ENCODE measurements at regions not wholly inside any gene's neighbourhood (a gene's known extent, or its start where the extent isn't known, plus 50 kb on each side); places are given as distances from the start of the nearest gene placed in this dataset.

DNA sequence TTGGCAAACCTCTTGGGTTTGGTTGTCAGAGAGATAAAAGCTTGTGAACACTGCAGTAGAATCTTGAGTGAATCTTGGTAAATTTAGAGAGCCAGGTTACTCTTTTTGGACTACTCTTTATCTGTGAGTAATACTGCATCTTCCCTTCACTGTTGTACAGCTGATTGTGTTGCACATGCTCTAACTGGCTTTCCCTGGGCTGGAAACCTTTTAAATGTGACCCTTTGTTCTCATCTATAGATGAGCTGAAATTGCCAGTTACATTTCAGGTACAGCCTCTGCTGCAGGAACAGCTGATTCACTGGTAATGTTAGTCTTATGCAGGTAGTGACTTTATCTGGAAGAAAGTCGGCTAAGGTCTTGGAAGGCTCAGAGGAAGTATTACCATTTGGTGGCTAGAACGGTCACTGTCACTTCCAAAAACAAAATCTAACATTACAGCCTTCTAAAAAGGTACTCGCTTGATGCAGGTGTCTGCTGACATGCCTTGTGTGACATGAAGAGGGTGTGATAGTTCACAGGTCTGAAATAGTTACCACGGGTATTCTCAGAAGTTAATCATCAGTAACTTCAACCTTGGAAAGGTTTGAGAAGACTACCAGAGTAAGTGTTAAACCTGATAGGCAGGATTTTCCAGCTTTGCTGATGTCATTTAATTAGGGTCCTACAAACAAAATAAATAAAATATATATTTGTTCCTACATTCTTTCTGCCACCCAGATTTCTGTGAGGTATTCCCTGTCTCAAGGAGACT is 851.1 kb downstream of the SLC4A3 start:
- TF ChIP-seq EP300 (IDR thresholded peaks at IDR 0.05) (no peak), POLR2A (IDR thresholded peaks at IDR 0.05) (no peak), POLR2AphosphoS5 (IDR thresholded peaks at IDR 0.05) (no peak)
- TF ChIP-seq, protein P1, sequence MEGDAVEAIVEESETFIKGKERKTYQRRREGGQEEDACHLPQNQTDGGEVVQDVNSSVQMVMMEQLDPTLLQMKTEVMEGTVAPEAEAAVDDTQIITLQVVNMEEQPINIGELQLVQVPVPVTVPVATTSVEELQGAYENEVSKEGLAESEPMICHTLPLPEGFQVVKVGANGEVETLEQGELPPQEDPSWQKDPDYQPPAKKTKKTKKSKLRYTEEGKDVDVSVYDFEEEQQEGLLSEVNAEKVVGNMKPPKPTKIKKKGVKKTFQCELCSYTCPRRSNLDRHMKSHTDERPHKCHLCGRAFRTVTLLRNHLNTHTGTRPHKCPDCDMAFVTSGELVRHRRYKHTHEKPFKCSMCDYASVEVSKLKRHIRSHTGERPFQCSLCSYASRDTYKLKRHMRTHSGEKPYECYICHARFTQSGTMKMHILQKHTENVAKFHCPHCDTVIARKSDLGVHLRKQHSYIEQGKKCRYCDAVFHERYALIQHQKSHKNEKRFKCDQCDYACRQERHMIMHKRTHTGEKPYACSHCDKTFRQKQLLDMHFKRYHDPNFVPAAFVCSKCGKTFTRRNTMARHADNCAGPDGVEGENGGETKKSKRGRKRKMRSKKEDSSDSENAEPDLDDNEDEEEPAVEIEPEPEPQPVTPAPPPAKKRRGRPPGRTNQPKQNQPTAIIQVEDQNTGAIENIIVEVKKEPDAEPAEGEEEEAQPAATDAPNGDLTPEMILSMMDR (IDR thresholded peaks at IDR 0.05), result no peak
